GM12878 (cell line): ENCODE measurements at regions not wholly inside any gene's neighbourhood (a gene's known extent, or its start where the extent isn't known, plus 50 kb on each side); places are given as distances from the start of the nearest gene placed in this dataset.

Experiments
- ATAC-seq: fragments of 200-7000 bp; cut with Tn5 transposase; 3 replicates; pipeline ENCODE4 v1.9.1; 2020; ENCODE audit warnings: mild to moderate bottlenecking, moderate library complexity
- BruUV-seq: library from RNA; stranded (reverse); fragments of 400-500 nt; replicated peaks from 2 replicates; lab custom pipeline; 2021; lab: Mats Ljungman, UMichigan
- CTCF ChIA-PET: fragments of 300-600 bp; sonication (Branson Sonifier 250); formaldehyde crosslinking; extraction: SDS; loops from one replicate; lab custom pipeline; 2021; ENCODE audit warnings: inconsistent platforms; lab: Yijun Ruan, JAX
- POLR2A ChIA-PET: fragments of 350-600 bp; formaldehyde crosslinking; extraction: SDS; loops from one replicate; lab custom pipeline; 2021; ENCODE audit warnings: inconsistent platforms; lab: Charles Lee
- RAD21 ChIA-PET: fragments of 300-600 bp; sonication (Branson Sonifier 250); formaldehyde crosslinking; loops from one replicate; lab custom pipeline; 2023; ENCODE audit warnings: antibody characterized with exemption; ENCODE audit not compliant: unreplicated experiment; lab: Charles Lee
- SMC1A ChIA-PET: fragments of 300-600 bp; sonication (Branson Sonifier 250); formaldehyde crosslinking; loops from one replicate; lab custom pipeline; 2023; ENCODE audit not compliant: unreplicated experiment, uncharacterized antibody; lab: Charles Lee
- DNase-seq: peaks from one replicate; pipeline ENCODE4 v3.0.0-alpha.2; 2011; ENCODE audit warnings: low read depth, low spot score
- FAIRE-seq: peaks from 3 replicates; lab custom pipeline; 2011; peaks lifted over from hg19 to GRCh38; lab: Jason Lieb, UNC
- H2AFZ ChIP-seq: 2 replicates; pipeline ENCODE4 v1.6.0; 2011; ENCODE audit warnings: low read depth, low read length, control low read depth; ENCODE audit not compliant: control insufficient read depth
- H3K27ac ChIP-seq: 2 replicates; pipeline ENCODE4 v1.5.1; 2011; ENCODE audit warnings: control low read depth; ENCODE audit not compliant: control insufficient read depth, insufficient read depth
- H3K27me3 ChIP-seq, 2 experiments: replicated peaks in 1 of 2; 2 replicates each; pipeline versions ENCODE4 v1.6.0 to v1.6.1; 2011; ENCODE audit warnings: low read length in 1 of 2; ENCODE audit not compliant: control insufficient read depth in 2 of 2, insufficient read depth in 2 of 2
- H3K36me3 ChIP-seq, 2 experiments: 2 replicates each; pipeline ENCODE4 v1.5.1; 2011; ENCODE audit warnings: low read length in 1 of 2; ENCODE audit not compliant: control insufficient read depth in 2 of 2, insufficient read depth in 2 of 2
- H3K4me1 ChIP-seq: 2 replicates; pipeline ENCODE4 v1.6.1; 2011; ENCODE audit warnings: mild to moderate bottlenecking, low read length, moderate library complexity, mixed read lengths; ENCODE audit not compliant: control insufficient read depth, insufficient read depth
- H3K4me2 ChIP-seq: 2 replicates; pipeline ENCODE4 v1.6.0; 2011; ENCODE audit warnings: control low read depth; ENCODE audit not compliant: control insufficient read depth, insufficient read depth
- H3K4me3 ChIP-seq: fragments of 200-600 bp; sonication (generic); 2 replicates; pipeline ENCODE4 v1.5.1; 2016
- H3K79me2 ChIP-seq: 2 replicates; pipeline ENCODE4 v1.6.0; 2011; ENCODE audit warnings: low read length; ENCODE audit not compliant: control insufficient read depth, insufficient read depth
- H3K9ac ChIP-seq: 2 replicates; pipeline ENCODE4 v1.8.0; 2011; ENCODE audit warnings: low read length, control low read depth, mixed read lengths; ENCODE audit not compliant: control insufficient read depth, insufficient read depth
- H3K9me3 ChIP-seq: replicated peaks from 3 replicates; pipeline ENCODE4 v1.5.1; 2011; ENCODE audit warnings: mild to moderate bottlenecking, low read length; ENCODE audit not compliant: control insufficient read depth, insufficient read depth
- H4K20me1 ChIP-seq: 2 replicates; pipeline ENCODE4 v1.6.0; 2011; ENCODE audit not compliant: control insufficient read depth, insufficient read depth
- IKZF1 ChIP-seq: fragments of 450-650 bp; conservative IDR thresholded peaks from 2 replicates; pipeline ENCODE4 v1.6.1; 2017; ENCODE audit warnings: antibody characterized with exemption, mild to moderate bottlenecking
- IRF3 ChIP-seq: fragments of 450-650 bp; IDR thresholded peaks from 2 replicates; pipeline ENCODE4 v1.6.1; 2014; ENCODE audit warnings: mild to moderate bottlenecking
- MYB ChIP-seq: fragments of 150-350 bp; IDR thresholded peaks from 2 replicates; pipeline ENCODE4 v1.6.1; 2014; ENCODE audit warnings: mild to moderate bottlenecking, low read depth, low read length, borderline replicate concordance
- MYC ChIP-seq: IDR thresholded peaks from 2 replicates; pipeline ENCODE4 v1.6.1; 2011; ENCODE audit warnings: mild to moderate bottlenecking, low read length, moderate library complexity, inconsistent platforms; ENCODE audit not compliant: insufficient read depth, insufficient replicate concordance, insufficient read length, severe bottlenecking
- NBN ChIP-seq: fragments of 450-650 bp; IDR thresholded peaks from 2 replicates; pipeline ENCODE4 v1.6.1; 2016
- NKRF ChIP-seq: fragments of 450-650 bp; conservative IDR thresholded peaks from 2 replicates; pipeline ENCODE4 v1.6.1; 2017; ENCODE audit warnings: mild to moderate bottlenecking, moderate library complexity
- PML ChIP-seq: IDR thresholded peaks from 2 replicates; pipeline ENCODE4 v1.6.1; 2012; ENCODE audit warnings: low read length, inconsistent platforms
- POLR2A ChIP-seq: IDR thresholded peaks from 2 replicates; pipeline ENCODE4 v1.6.1; 2011; ENCODE audit warnings: low read depth, mild to moderate bottlenecking, low read length
- SMAD5 ChIP-seq: IDR thresholded peaks from 2 replicates; pipeline ENCODE4 v1.6.1; 2016; ENCODE audit warnings: antibody characterized with exemption, low read depth
- STAT3 ChIP-seq: IDR thresholded peaks from 2 replicates; pipeline ENCODE4 v1.6.1; 2011; ENCODE audit warnings: low read depth, low read length, improper control_type of control experiment
- WRNIP1 ChIP-seq: IDR thresholded peaks from 2 replicates; pipeline ENCODE4 v1.6.1; 2011; ENCODE audit warnings: low read depth, low read length, improper control_type of control experiment, borderline replicate concordance
- ZBTB4 ChIP-seq: fragments of 450-650 bp; formaldehyde crosslinking; IDR thresholded peaks from 2 replicates; pipeline ENCODE4 v1.4.0; 2022; ENCODE audit warnings: mild to moderate bottlenecking, moderate library complexity
- WGBS: methylation state at CpG from one replicate; pipeline ENCODE4 v1.1.6; 2016; ENCODE audit warnings: low lambda C conversion rate; ENCODE audit not compliant: insufficient replicate concordance, insufficient coverage; ENCODE audit errors: missing lambda C conversion rate; 5-methylcytosine and 5-hydroxymethylcytosine counted together
- in situ Hi-C: fragments of 300-500 bp; cut with MboI; formaldehyde crosslinking; loops from 9 replicates; pipeline ENCODE4 v1.14.3; 2018; ENCODE audit warnings: mixed read lengths
- intact Hi-C: fragments of 100-400 bp; cut with micrococcal nuclease; formaldehyde crosslinking; loops from one replicate; pipeline ENCODE4 v1.14.2; 2022; ENCODE audit not compliant: unreplicated experiment

DNA sequence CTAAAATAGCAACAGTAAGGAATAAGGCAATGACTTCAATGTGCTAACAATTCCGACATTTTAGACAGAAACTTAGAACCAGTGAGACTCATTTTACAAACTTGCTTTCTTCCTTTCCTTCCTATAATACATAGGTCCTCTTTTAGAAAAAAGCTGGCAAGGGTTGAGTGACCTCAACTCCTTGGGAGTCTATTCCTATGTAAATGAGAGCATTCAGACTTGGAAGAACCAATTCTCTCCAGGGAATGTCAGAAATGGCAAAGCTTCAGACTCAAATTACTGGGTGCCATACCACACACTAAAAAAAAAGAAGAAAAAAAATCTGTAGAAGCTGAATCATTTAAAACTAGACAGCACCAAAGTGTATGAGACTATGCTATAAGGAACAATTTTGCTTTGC, 1328.2 kb downstream of the OLFM4 start:
- ChIA-PET SMC1A (no interaction called here), POLR2A (no interaction called here), CTCF (no interaction called here), RAD21 (no interaction called here)
- in situ Hi-C loops (no loop called here), intact Hi-C loops (no loop called here)
- BruUV-seq, result no TSS peak
- Histone ChIP-seq H3K36me3 (no peaks in the 10 kb centered on the region), H2AFZ (no peak overlapping the region), H3K9me3 (no peaks in the 10 kb centered on the region), H3K4me1 (no peaks in the 10 kb centered on the region), H3K27ac (no peak overlapping the region), H3K79me2 (no peaks in the 10 kb centered on the region), H3K4me2 (no peak overlapping the region), H3K4me3 (no peak overlapping the region), H3K9ac (no peak overlapping the region), H4K20me1 (no peaks in the 10 kb centered on the region), H3K27me3 (no peaks in the 10 kb centered on the region)
- no peak for DNase-seq
- ATAC-seq, result no peak
- WGBS, result 0% methylated on average over 1 of the region's 1 CpG
- TF ChIP-seq IRF3 (no peak), NBN (no peak), IKZF1 (no peak), WRNIP1 (no peak), POLR2A (no peak), STAT3 (no peak), MYC (no peak), MYB (no peak), PML (no peak), SMAD5 (no peak), ZBTB4 (CRISPR knock-in tag) (no peak), NKRF (no peak)
- no peak for FAIRE-seq
